K562 (cell line): ENCODE measurements at regions not wholly inside any gene's neighbourhood (a gene's known extent, or its start where the extent isn't known, plus 50 kb on each side); places are given as distances from the start of the nearest gene placed in this dataset.

Experiments
- HDAC1 ChIP-seq, 2 experiments: fragments of 450-650 bp; IDR thresholded peaks; 2 replicates each; pipeline ENCODE4 v1.6.1; 2016 to 2017; ENCODE audit warnings: inconsistent platforms in 1 of 2, mild to moderate bottlenecking in 1 of 2, moderate library complexity in 1 of 2
- L3MBTL2 ChIP-seq: fragments of 450-650 bp; IDR thresholded peaks from 2 replicates; pipeline ENCODE4 v1.6.1; 2016; ENCODE audit warnings: mild to moderate bottlenecking, moderate library complexity
- MCM2 ChIP-seq: fragments of 450-650 bp; IDR thresholded peaks from 2 replicates; pipeline ENCODE4 v1.6.1; 2017; ENCODE audit warnings: low read depth, mild to moderate bottlenecking
- ZBTB12 ChIP-seq: fragments of 250-450 bp; sonication (Bioruptor Pico); IDR thresholded peaks from 2 replicates; pipeline ENCODE4 v1.4.0; 2020
- ZNF436 ChIP-seq: fragments of 250-450, 450-650 bp; sonication (Bioruptor Pico); formaldehyde crosslinking; IDR thresholded peaks from 2 replicates; pipeline ENCODE4 v1.7.0; 2020; ENCODE audit warnings: mild to moderate bottlenecking
- ZNF830 ChIP-seq: fragments of 250-450 bp; sonication (Bioruptor Pico); IDR thresholded peaks from 2 replicates; pipeline ENCODE4 v1.5.0; 2021; ENCODE audit warnings: mild to moderate bottlenecking
- TF ChIP-seq, protein P1 (sequence below), 2 experiments: IDR thresholded peaks; 2 replicates each; pipeline ENCODE4 v1.6.1; 2012; ENCODE audit warnings: improper control_type of control experiment in 2 of 2, low read depth in 2 of 2, low read length in 2 of 2, borderline replicate concordance in 1 of 2
- TF ChIP-seq, protein P2 (sequence below), 2 experiments: fragments of 450-650 bp; formaldehyde crosslinking in 1 of 2; IDR thresholded peaks; 2 replicates each; pipeline versions ENCODE4 v1.4.0 to v1.6.1; 2014 to 2020; ENCODE audit warnings: mild to moderate bottlenecking in 2 of 2, borderline replicate concordance in 1 of 2, low read depth in 1 of 2
- TF ChIP-seq, protein P3 (sequence below): fragments of 250-450 bp; sonication (Bioruptor Pico); IDR thresholded peaks from 2 replicates; pipeline ENCODE4 v1.8.0; 2022; ENCODE audit warnings: moderate library complexity, mild to moderate bottlenecking, inconsistent platforms
- TF ChIP-seq, protein P4 (sequence below), 2 experiments: IDR thresholded peaks; 2 replicates each; pipeline ENCODE4 v1.6.1; 2011; ENCODE audit warnings: borderline replicate concordance in 1 of 2, control low read depth in 1 of 2, low read depth in 1 of 2, low read length in 1 of 2, mild to moderate bottlenecking in 1 of 2, mixed read lengths in 1 of 2, moderate library complexity in 1 of 2; ENCODE audit not compliant: insufficient read depth in 1 of 2, insufficient read length in 1 of 2, poor library complexity in 1 of 2, severe bottlenecking in 1 of 2; ENCODE audit errors: extremely low read depth in 1 of 2

DNA sequence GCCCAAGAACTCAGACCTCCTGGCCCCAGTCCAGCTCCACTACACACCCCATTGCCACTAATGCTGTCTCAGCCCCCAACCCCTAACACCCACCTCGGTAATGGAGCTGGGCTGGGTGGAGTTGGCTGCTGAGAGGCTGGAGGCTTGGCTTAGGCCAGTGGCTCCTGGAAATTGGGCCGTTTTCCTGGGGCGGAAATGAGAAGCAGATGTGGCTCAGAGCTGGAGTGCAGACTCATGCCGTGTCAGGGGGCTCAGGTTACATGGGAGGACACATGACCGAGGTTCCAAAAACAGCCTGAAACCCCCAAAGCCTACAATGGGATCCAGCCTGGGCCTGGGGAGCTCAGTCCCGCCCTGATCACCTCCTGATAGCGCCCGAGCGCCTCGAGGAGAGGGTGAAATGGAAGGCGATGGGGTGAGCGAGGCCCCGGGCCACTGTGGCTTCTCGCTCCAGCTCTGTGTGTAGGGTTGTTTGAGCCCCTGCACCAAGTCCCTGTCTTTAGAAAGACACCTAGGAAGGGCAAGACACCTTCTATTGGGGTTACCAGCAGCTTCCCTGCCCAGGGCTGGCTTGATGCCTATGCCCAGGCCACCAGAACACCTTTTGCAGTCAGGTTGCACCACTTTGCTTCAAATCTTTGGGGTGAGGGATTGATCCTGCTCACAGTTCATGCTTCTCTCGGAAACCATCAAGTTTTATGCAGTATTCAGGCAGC is 175.7 kb upstream of the HAAO start (continued):
- TF ChIP-seq ZBTB12 (no peak), L3MBTL2 (peak; percentile 96), HDAC1 (IDR thresholded peaks at IDR 0.05) (peak in 1 of 2 experiments; percentile 38; a peak in 1 of 4 replicates), ZNF436 (no peak), ZNF830 (CRISPR knock-in tag) (no peak), MCM2 (no peak)
- TF ChIP-seq, protein P1, sequence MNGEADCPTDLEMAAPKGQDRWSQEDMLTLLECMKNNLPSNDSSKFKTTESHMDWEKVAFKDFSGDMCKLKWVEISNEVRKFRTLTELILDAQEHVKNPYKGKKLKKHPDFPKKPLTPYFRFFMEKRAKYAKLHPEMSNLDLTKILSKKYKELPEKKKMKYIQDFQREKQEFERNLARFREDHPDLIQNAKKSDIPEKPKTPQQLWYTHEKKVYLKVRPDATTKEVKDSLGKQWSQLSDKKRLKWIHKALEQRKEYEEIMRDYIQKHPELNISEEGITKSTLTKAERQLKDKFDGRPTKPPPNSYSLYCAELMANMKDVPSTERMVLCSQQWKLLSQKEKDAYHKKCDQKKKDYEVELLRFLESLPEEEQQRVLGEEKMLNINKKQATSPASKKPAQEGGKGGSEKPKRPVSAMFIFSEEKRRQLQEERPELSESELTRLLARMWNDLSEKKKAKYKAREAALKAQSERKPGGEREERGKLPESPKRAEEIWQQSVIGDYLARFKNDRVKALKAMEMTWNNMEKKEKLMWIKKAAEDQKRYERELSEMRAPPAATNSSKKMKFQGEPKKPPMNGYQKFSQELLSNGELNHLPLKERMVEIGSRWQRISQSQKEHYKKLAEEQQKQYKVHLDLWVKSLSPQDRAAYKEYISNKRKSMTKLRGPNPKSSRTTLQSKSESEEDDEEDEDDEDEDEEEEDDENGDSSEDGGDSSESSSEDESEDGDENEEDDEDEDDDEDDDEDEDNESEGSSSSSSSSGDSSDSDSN (IDR thresholded peaks at IDR 0.05; ENCODE audit: borderline replicate concordance in 1 of 2, low read depth in 2 of 2, low read length in 2 of 2) = 0 out of 4 replicates have a peak, but pooled peaks of 1 of the 2 experiments have one; percentile 7
- TF ChIP-seq, protein P2, sequence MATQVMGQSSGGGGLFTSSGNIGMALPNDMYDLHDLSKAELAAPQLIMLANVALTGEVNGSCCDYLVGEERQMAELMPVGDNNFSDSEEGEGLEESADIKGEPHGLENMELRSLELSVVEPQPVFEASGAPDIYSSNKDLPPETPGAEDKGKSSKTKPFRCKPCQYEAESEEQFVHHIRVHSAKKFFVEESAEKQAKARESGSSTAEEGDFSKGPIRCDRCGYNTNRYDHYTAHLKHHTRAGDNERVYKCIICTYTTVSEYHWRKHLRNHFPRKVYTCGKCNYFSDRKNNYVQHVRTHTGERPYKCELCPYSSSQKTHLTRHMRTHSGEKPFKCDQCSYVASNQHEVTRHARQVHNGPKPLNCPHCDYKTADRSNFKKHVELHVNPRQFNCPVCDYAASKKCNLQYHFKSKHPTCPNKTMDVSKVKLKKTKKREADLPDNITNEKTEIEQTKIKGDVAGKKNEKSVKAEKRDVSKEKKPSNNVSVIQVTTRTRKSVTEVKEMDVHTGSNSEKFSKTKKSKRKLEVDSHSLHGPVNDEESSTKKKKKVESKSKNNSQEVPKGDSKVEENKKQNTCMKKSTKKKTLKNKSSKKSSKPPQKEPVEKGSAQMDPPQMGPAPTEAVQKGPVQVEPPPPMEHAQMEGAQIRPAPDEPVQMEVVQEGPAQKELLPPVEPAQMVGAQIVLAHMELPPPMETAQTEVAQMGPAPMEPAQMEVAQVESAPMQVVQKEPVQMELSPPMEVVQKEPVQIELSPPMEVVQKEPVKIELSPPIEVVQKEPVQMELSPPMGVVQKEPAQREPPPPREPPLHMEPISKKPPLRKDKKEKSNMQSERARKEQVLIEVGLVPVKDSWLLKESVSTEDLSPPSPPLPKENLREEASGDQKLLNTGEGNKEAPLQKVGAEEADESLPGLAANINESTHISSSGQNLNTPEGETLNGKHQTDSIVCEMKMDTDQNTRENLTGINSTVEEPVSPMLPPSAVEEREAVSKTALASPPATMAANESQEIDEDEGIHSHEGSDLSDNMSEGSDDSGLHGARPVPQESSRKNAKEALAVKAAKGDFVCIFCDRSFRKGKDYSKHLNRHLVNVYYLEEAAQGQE (IDR thresholded peaks at IDR 0.05; ENCODE audit: borderline replicate concordance) = peak; percentile 38
- TF ChIP-seq, protein P2 (CRISPR knock-in tag; IDR thresholded peaks at IDR 0.05; ENCODE audit: low read depth) = no peak
- TF ChIP-seq, protein P3, sequence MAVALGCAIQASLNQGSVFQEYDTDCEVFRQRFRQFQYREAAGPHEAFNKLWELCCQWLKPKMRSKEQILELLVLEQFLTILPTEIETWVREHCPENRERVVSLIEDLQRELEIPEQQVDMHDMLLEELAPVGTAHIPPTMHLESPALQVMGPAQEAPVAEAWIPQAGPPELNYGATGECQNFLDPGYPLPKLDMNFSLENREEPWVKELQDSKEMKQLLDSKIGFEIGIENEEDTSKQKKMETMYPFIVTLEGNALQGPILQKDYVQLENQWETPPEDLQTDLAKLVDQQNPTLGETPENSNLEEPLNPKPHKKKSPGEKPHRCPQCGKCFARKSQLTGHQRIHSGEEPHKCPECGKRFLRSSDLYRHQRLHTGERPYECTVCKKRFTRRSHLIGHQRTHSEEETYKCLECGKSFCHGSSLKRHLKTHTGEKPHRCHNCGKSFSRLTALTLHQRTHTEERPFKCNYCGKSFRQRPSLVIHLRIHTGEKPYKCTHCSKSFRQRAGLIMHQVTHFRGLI (CRISPR knock-in tag) = peak; percentile 15
- TF ChIP-seq, protein P4, sequence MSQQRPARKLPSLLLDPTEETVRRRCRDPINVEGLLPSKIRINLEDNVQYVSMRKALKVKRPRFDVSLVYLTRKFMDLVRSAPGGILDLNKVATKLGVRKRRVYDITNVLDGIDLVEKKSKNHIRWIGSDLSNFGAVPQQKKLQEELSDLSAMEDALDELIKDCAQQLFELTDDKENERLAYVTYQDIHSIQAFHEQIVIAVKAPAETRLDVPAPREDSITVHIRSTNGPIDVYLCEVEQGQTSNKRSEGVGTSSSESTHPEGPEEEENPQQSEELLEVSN (IDR thresholded peaks at IDR 0.05; ENCODE audit: borderline replicate concordance in 1 of 2, extremely low read depth in 1 of 2, insufficient read depth in 1 of 2, insufficient read length in 1 of 2, low read depth in 1 of 2, low read length in 1 of 2, poor library complexity in 1 of 2, severe bottlenecking in 1 of 2) = peak; percentile 81 to 91
